ENCODE measurements at regions not wholly inside any gene's neighbourhood (a gene's known extent, or its start where the extent isn't known, plus 50 kb on each side); places are given as distances from the start of the nearest gene placed in this dataset.

GRCh38 chr18:29169599-29169998 is 992.7 kb upstream of the CDH2 start:
- no peak for DNase-seq
- no peaks in the 10 kb centered on the region for H3K27me3 ChIP-seq

GRCh38 chr18:29164993-29165599 is 988.2 kb upstream of the CDH2 start:
- no peak overlapping the region for H3K27ac ChIP-seq
- no peak overlapping the region for H3K4me3 ChIP-seq (replicated peaks in 1 of 3)
- intact Hi-C loops (cut with DNase I) = no loop called here
- H3K27me3 ChIP-seq = no peaks in the 10 kb centered on the region
- no peaks in the 10 kb centered on the region for H3K9me3 ChIP-seq
- H3K36me3 ChIP-seq = no peaks in the 10 kb centered on the region
- TF ChIP-seq POLR2A (IDR thresholded peaks at IDR 0.05) (no peak), CTCF (IDR thresholded peaks at IDR 0.05) (no peak)
- no peaks in the 10 kb centered on the region for H3K4me1 ChIP-seq
- 79 to 92% methylated on average over 3 of the region's 3 CpGs for WGBS, 2 donors
- no peak for DNase-seq

More at GRCh38 chr18:29169599-29169998, 992.7 kb upstream of the CDH2 start:
- H3K36me3 ChIP-seq = no peaks in the 10 kb centered on the region
- no peak overlapping the region for H3K27ac ChIP-seq
- H3K9me3 ChIP-seq = no peaks in the 10 kb centered on the region
- H3K4me1 ChIP-seq = no peaks in the 10 kb centered on the region
- intact Hi-C loops (cut with DNase I) = no loop called here
- H3K4me3 ChIP-seq (replicated peaks in 1 of 3) = no peak overlapping the region
- TF ChIP-seq POLR2A (IDR thresholded peaks at IDR 0.05) (no peak), CTCF (IDR thresholded peaks at IDR 0.05) (no peak)

GRCh38 chr18:29164020-29164706 is 987.2 kb upstream of the CDH2 start:
- intact Hi-C loops (cut with DNase I) = no loop called here
- TF ChIP-seq CTCF (IDR thresholded peaks at IDR 0.05) (no peak), POLR2A (IDR thresholded peaks at IDR 0.05) (no peak)
- no peak for DNase-seq
- Histone ChIP-seq H3K4me1 (no peaks in the 10 kb centered on the region), H3K36me3 (no peaks in the 10 kb centered on the region), H3K27ac (no peak overlapping the region), H3K9me3 (no peaks in the 10 kb centered on the region), H3K4me3 (replicated peaks in 1 of 3) (no peak overlapping the region), H3K27me3 (no peaks in the 10 kb centered on the region)
- 63 to 64% methylated on average over 1 of the region's 1 CpG for WGBS, 2 donors

- no peak for DNase-seq
- Histone ChIP-seq H3K4me1 (no peaks in the 10 kb centered on the region), H3K27ac (no peak overlapping the region), H3K27me3 (no peaks in the 10 kb centered on the region), H3K36me3 (no peaks in the 10 kb centered on the region), H3K9me3 (no peaks in the 10 kb centered on the region), H3K4me3 (replicated peaks in 1 of 3) (no peak overlapping the region)
- TF ChIP-seq CTCF (IDR thresholded peaks at IDR 0.05) (no peak), POLR2A (IDR thresholded peaks at IDR 0.05) (no peak)
- intact Hi-C loops (cut with DNase I) = no loop called here
Observed at GRCh38 chr18:29163596-29163995, 986.7 kb upstream of the CDH2 start.

GRCh38 chr18:29161429-29161828 is 984.5 kb upstream of the CDH2 start:
- Histone ChIP-seq H3K4me3 (replicated peaks in 1 of 3) (no peak overlapping the region), H3K27me3 (no peaks in the 10 kb centered on the region), H3K4me1 (no peaks in the 10 kb centered on the region), H3K36me3 (no peaks in the 10 kb centered on the region), H3K27ac (no peak overlapping the region), H3K9me3 (no peaks in the 10 kb centered on the region)
- TF ChIP-seq POLR2A (IDR thresholded peaks at IDR 0.05) (no peak), CTCF (IDR thresholded peaks at IDR 0.05) (no peak)
- DNase-seq = no peak
- intact Hi-C loops (cut with DNase I) = no loop called here
